ENCODE measurements at regions not wholly inside any gene's neighbourhood (a gene's known extent, or its start where the extent isn't known, plus 50 kb on each side); places are given as distances from the start of the nearest gene placed in this dataset.

- TF ChIP-seq CTCF (IDR thresholded peaks at IDR 0.05) = no peak
- TF ChIP-seq PHF8 (IDR thresholded peaks at IDR 0.05; ENCODE audit: borderline replicate concordance, low read depth) = no peak
- no peak for TF ChIP-seq MAFK (IDR thresholded peaks at IDR 0.05; ENCODE audit: partially characterized antibody)
- TF ChIP-seq POLR2A (IDR thresholded peaks at IDR 0.05; ENCODE audit: low read length) = no peak
- no peak for TF ChIP-seq E2F6 (IDR thresholded peaks at IDR 0.05; ENCODE audit: borderline replicate concordance, low read depth)
- no peak for TF ChIP-seq RFX5 (IDR thresholded peaks at IDR 0.05)
- TF ChIP-seq ZFP36 (IDR thresholded peaks at IDR 0.05; ENCODE audit: borderline replicate concordance, partially characterized antibody) = no peak
- no peak for TF ChIP-seq ZNF302 (CRISPR knock-in tag; IDR thresholded peaks at IDR 0.05)
- no peak for TF ChIP-seq USF2 (IDR thresholded peaks at IDR 0.05)
- TF ChIP-seq NFE2L2 (conservative IDR thresholded peaks at IDR 0.05; ENCODE audit: low read length) = no peak
- TF ChIP-seq, protein P1, sequence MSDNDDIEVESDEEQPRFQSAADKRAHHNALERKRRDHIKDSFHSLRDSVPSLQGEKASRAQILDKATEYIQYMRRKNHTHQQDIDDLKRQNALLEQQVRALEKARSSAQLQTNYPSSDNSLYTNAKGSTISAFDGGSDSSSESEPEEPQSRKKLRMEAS (IDR thresholded peaks at IDR 0.05) = no peak
- TF ChIP-seq CBX8 (IDR thresholded peaks at IDR 0.05) = no peak
- no peak for TF ChIP-seq ELK1 (IDR thresholded peaks at IDR 0.05; ENCODE audit: low read depth, low read length)
- TF ChIP-seq, protein P2, sequence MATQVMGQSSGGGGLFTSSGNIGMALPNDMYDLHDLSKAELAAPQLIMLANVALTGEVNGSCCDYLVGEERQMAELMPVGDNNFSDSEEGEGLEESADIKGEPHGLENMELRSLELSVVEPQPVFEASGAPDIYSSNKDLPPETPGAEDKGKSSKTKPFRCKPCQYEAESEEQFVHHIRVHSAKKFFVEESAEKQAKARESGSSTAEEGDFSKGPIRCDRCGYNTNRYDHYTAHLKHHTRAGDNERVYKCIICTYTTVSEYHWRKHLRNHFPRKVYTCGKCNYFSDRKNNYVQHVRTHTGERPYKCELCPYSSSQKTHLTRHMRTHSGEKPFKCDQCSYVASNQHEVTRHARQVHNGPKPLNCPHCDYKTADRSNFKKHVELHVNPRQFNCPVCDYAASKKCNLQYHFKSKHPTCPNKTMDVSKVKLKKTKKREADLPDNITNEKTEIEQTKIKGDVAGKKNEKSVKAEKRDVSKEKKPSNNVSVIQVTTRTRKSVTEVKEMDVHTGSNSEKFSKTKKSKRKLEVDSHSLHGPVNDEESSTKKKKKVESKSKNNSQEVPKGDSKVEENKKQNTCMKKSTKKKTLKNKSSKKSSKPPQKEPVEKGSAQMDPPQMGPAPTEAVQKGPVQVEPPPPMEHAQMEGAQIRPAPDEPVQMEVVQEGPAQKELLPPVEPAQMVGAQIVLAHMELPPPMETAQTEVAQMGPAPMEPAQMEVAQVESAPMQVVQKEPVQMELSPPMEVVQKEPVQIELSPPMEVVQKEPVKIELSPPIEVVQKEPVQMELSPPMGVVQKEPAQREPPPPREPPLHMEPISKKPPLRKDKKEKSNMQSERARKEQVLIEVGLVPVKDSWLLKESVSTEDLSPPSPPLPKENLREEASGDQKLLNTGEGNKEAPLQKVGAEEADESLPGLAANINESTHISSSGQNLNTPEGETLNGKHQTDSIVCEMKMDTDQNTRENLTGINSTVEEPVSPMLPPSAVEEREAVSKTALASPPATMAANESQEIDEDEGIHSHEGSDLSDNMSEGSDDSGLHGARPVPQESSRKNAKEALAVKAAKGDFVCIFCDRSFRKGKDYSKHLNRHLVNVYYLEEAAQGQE (IDR thresholded peaks at IDR 0.05) = no peak
Observed at GRCh38 chr1:90201467-90202358, 206.8 kb downstream of the ZNF326 start.
